AG20443 (cell line): ENCODE measurements at regions not wholly inside any gene's neighbourhood (a gene's known extent, or its start where the extent isn't known, plus 50 kb on each side); places are given as distances from the start of the nearest gene placed in this dataset.
"Not testable (repeated sequence)": the region's sequence is repeated elsewhere in the genome, so short reads cannot be mapped to it uniquely, and the experiment has no call there.

Source experiments
- DNase-seq: peaks from one replicate; pipeline ENCODE4 v3.0.0; 2012; ENCODE audit warnings: low spot score, mixed read lengths

GRCh38 chr1:229008347-229008746, 262.6 kb upstream of the RAB4A start:
- DNase-seq, result not testable (repeated sequence)

- no peak for DNase-seq
These were observed 259.9 kb upstream of the RAB4A start for GRCh38 chr1:229011022-229011421.

- DNase-seq, result no peak
These were observed 258.1 kb upstream of the RAB4A start for GRCh38 chr1:229012823-229013222.

GRCh38 chr1:229013981-229014380, 256.9 kb upstream of the RAB4A start:
- no peak for DNase-seq

GRCh38 chr1:229015806-229016205, 255.1 kb upstream of the RAB4A start:
- DNase-seq, result no peak

GRCh38 chr1:229017091-229017490, 253.8 kb upstream of the RAB4A start:
- DNase-seq, result no peak

- DNase-seq, result no peak
These were observed 252.1 kb upstream of the RAB4A start for GRCh38 chr1:229018674-229019295.

- no peak for DNase-seq
These were observed 251.1 kb upstream of the RAB4A start for GRCh38 chr1:229019663-229020271.

- DNase-seq, result not testable (repeated sequence)
These were observed 249.9 kb upstream of the RAB4A start for GRCh38 chr1:229021034-229021433.

GRCh38 chr1:229022595-229023333, 248.1 kb upstream of the RAB4A start:
- DNase-seq, result no peak

GRCh38 chr1:229023651-229024300, 247.1 kb upstream of the RAB4A start:
- DNase-seq, result no peak

- peak; percentile 94 for DNase-seq
These were observed 246.3 kb upstream of the RAB4A start for GRCh38 chr1:229024528-229025130.

- DNase-seq, result no peak
These were observed 245.3 kb upstream of the RAB4A start for GRCh38 chr1:229025576-229025975.

- no peak for DNase-seq
These were observed 243.8 kb upstream of the RAB4A start for GRCh38 chr1:229027158-229027557.

GRCh38 chr1:229027622-229028182, 243.2 kb upstream of the RAB4A start:
- DNase-seq, result no peak

- no peak for DNase-seq
These were observed 242.4 kb upstream of the RAB4A start for GRCh38 chr1:229028544-229028943.

- no peak for DNase-seq
These were observed 241.7 kb upstream of the RAB4A start for GRCh38 chr1:229028987-229029878.

GRCh38 chr1:229029879-229030235, 241.1 kb upstream of the RAB4A start:
- DNase-seq, result no peak

- no peak for DNase-seq
These were observed 240.3 kb upstream of the RAB4A start for GRCh38 chr1:229030630-229031029.

- no peak for DNase-seq
These were observed 239.8 kb upstream of the RAB4A start for GRCh38 chr1:229031061-229031460.
